H1 (cell line): ENCODE measurements at regions not wholly inside any gene's neighbourhood (a gene's known extent, or its start where the extent isn't known, plus 50 kb on each side); places are given as distances from the start of the nearest gene placed in this dataset.

Experiments
- CTCF ChIA-PET: fragments of 300-600 bp; sonication (Branson Sonifier 250); formaldehyde crosslinking; loops from one replicate; lab custom pipeline; 2021; ENCODE audit not compliant: partially characterized antibody; lab: Charles Lee
- POLR2A ChIA-PET: fragments of 300-600 bp; sonication (Branson Sonifier 250); formaldehyde crosslinking; loops from one replicate; lab custom pipeline; 2021; ENCODE audit warnings: inconsistent platforms; ENCODE audit not compliant: partially characterized antibody; lab: Charles Lee
- DNase-seq, 2 experiments: peaks; one replicate each; pipeline versions ENCODE4 v3.0.0 to v3.0.0-alpha.2; 2010 to 2022; ENCODE audit warnings: low spot score in 2 of 2, low read depth in 1 of 2, mixed read lengths in 1 of 2
- FAIRE-seq: peaks from 2 replicates; lab custom pipeline; 2011; peaks lifted over from hg19 to GRCh38; lab: Jason Lieb, UNC
- H2AFZ ChIP-seq: 2 replicates; pipeline ENCODE4 v1.8.1; 2012; ENCODE audit warnings: low read length, inconsistent platforms
- H2AK5ac ChIP-seq: 2 replicates; pipeline ENCODE4 v1.6.1; 2013; ENCODE audit warnings: low read depth, low read length
- H2BK120ac ChIP-seq: replicated peaks from 2 replicates; pipeline ENCODE3; 2013; ENCODE audit warnings: low read depth, low read length, inconsistent platforms
- H2BK12ac ChIP-seq: 2 replicates; pipeline ENCODE4 v1.6.1; 2013; ENCODE audit warnings: low read depth, low read length
- H2BK15ac ChIP-seq: 2 replicates; pipeline ENCODE4 v1.6.1; 2013; ENCODE audit warnings: low read length
- H2BK20ac ChIP-seq: 2 replicates; pipeline ENCODE4 v1.6.1; 2013; ENCODE audit warnings: low read length
- H2BK5ac ChIP-seq: 2 replicates; pipeline ENCODE4 v1.6.1; 2013; ENCODE audit warnings: low read depth, low read length
- H3K14ac ChIP-seq: 2 replicates; pipeline ENCODE4 v1.6.1; 2013; ENCODE audit warnings: inconsistent platforms; ENCODE audit not compliant: insufficient read length
- H3K18ac ChIP-seq: 2 replicates; pipeline ENCODE4 v1.6.1; 2013; ENCODE audit warnings: low read length; ENCODE audit errors: extremely low read depth
- H3K23ac ChIP-seq: 2 replicates; pipeline ENCODE4 v1.6.1; 2013; ENCODE audit warnings: inconsistent platforms; ENCODE audit not compliant: insufficient read length
- H3K23me2 ChIP-seq: 2 replicates; pipeline ENCODE4 v1.6.1; 2013; ENCODE audit warnings: low read depth, low read length
- H3K27ac ChIP-seq: 2 replicates; pipeline ENCODE4 v1.6.1; 2011; ENCODE audit warnings: low read depth, low read length, inconsistent platforms
- H3K27me3 ChIP-seq, 4 experiments: replicated peaks in 1 of 4; 1 replicate in 1 of 4; 2 replicates in 3 of 4; pipeline versions ENCODE4 v1.6.1 to v1.8.1; 2011 to 2013; ENCODE audit warnings: low read length in 3 of 4, mild to moderate bottlenecking in 3 of 4, inconsistent platforms in 2 of 4, mixed read lengths in 2 of 4, moderate library complexity in 1 of 4; ENCODE audit not compliant: control insufficient read depth in 3 of 4, insufficient read depth in 3 of 4; ENCODE audit errors: extremely low read depth in 1 of 4
- H3K36me3 ChIP-seq, 4 experiments: 2 replicates each; pipeline versions ENCODE4 v1.6.1 to v1.8.1; 2011 to 2013; ENCODE audit warnings: mild to moderate bottlenecking in 4 of 4, low read length in 3 of 4, moderate library complexity in 2 of 4, control low read depth in 1 of 4, inconsistent platforms in 1 of 4; ENCODE audit not compliant: insufficient read depth in 4 of 4, control insufficient read depth in 2 of 4
- H3K4ac ChIP-seq: replicated peaks from 2 replicates; pipeline ENCODE3; 2013; ENCODE audit warnings: low read length, low read depth, mixed read lengths, inconsistent platforms; ENCODE audit not compliant: insufficient read length
- H3K4me1 ChIP-seq, 4 experiments: replicated peaks in 1 of 4; 1 replicate in 1 of 4; 2 replicates in 3 of 4; pipeline versions ENCODE4 v1.6.1 to v1.8.1; 2011 to 2013; ENCODE audit warnings: low read length in 3 of 4, inconsistent platforms in 2 of 4, mixed read lengths in 1 of 4; ENCODE audit not compliant: insufficient read depth in 4 of 4, control insufficient read depth in 3 of 4
- H3K4me2 ChIP-seq, 2 experiments: 2 replicates each; pipeline versions ENCODE4 v1.6.1 to v1.8.1; 2011 to 2013; ENCODE audit warnings: low read depth in 2 of 2, low read length in 2 of 2, control low read depth in 1 of 2, inconsistent platforms in 1 of 2, mild to moderate bottlenecking in 1 of 2; ENCODE audit not compliant: insufficient read depth in 1 of 2
- H3K4me3 ChIP-seq, 4 experiments: fragments of 200-600, 300-600 bp in 1 of 4; sonication (generic), shearing (Covaris generic), sonication (Bioruptor Twin) in 1 of 4; 2 replicates each; pipeline versions ENCODE4 v1.5.1 to v1.8.1; 2011 to 2016; ENCODE audit warnings: low read length in 4 of 4, low read depth in 3 of 4, control low read depth in 2 of 4, inconsistent platforms in 2 of 4, mild to moderate bottlenecking in 2 of 4, mixed read lengths in 1 of 4, moderate library complexity in 1 of 4; ENCODE audit not compliant: insufficient read depth in 2 of 4; ENCODE audit errors: extremely low read depth in 1 of 4
- H3K56ac ChIP-seq: replicated peaks from 2 replicates; pipeline ENCODE3; 2013; ENCODE audit warnings: low read depth, mild to moderate bottlenecking, mixed read lengths, low read length, inconsistent platforms; ENCODE audit not compliant: insufficient read length
- H3K79me1 ChIP-seq: 2 replicates; pipeline ENCODE4 v1.6.1; 2013; ENCODE audit warnings: low read depth, low read length, control low read depth
- H3K79me2 ChIP-seq, 2 experiments: 2 replicates each; pipeline versions ENCODE4 v1.6.1 to v1.8.1; 2012 to 2013; ENCODE audit warnings: low read length in 2 of 2, mild to moderate bottlenecking in 2 of 2, inconsistent platforms in 1 of 2; ENCODE audit not compliant: insufficient read depth in 2 of 2, control insufficient read depth in 1 of 2
- H3K9ac ChIP-seq, 4 experiments: replicated peaks in 1 of 4; 1 replicate in 1 of 4; 2 replicates in 3 of 4; pipeline versions ENCODE4 v1.6.1 to v1.8.1; 2011 to 2013; ENCODE audit warnings: low read depth in 3 of 4, low read length in 3 of 4, control low read depth in 2 of 4, mild to moderate bottlenecking in 2 of 4, moderate library complexity in 2 of 4, inconsistent platforms in 1 of 4; ENCODE audit errors: extremely low read depth in 1 of 4
- H3K9me3 ChIP-seq, 2 experiments: 2 replicates each; pipeline versions ENCODE4 v1.6.1 to v1.8.1; 2012 to 2013; ENCODE audit warnings: mild to moderate bottlenecking in 2 of 2, moderate library complexity in 2 of 2, control low read depth in 1 of 2, inconsistent platforms in 1 of 2, low read depth in 1 of 2, low read length in 1 of 2, mixed read lengths in 1 of 2; ENCODE audit not compliant: insufficient read depth in 2 of 2
- H4K20me1 ChIP-seq, 2 experiments: replicated peaks in 1 of 2; 2 replicates each; pipeline versions ENCODE3 to v1.8.1; 2011 to 2013; ENCODE audit warnings: inconsistent platforms in 2 of 2, low read length in 2 of 2, mild to moderate bottlenecking in 1 of 2; ENCODE audit not compliant: insufficient read depth in 2 of 2, control insufficient read depth in 1 of 2
- H4K5ac ChIP-seq: 2 replicates; pipeline ENCODE4 v1.6.1; 2013; ENCODE audit warnings: low read length, low read depth, mixed read lengths, inconsistent platforms; ENCODE audit not compliant: insufficient read length
- H4K8ac ChIP-seq: 2 replicates; pipeline ENCODE4 v1.8.0; 2013; ENCODE audit warnings: mild to moderate bottlenecking, moderate library complexity, low read length, inconsistent platforms; ENCODE audit not compliant: insufficient read depth; ENCODE audit errors: extremely low read depth
- H4K91ac ChIP-seq: replicated peaks from 2 replicates; pipeline ENCODE3; 2013; ENCODE audit warnings: low read length, mixed read lengths, inconsistent platforms; ENCODE audit not compliant: insufficient read length
- BCL11A ChIP-seq, 2 experiments: IDR thresholded peaks; one replicate each; pipeline ENCODE4 v1.6.1; 2011; ENCODE audit warnings: low read depth in 2 of 2, low read length in 2 of 2, mild to moderate bottlenecking in 2 of 2
- BRCA1 ChIP-seq: IDR thresholded peaks from 2 replicates; pipeline ENCODE4 v1.6.1; 2012; ENCODE audit warnings: low read depth, low read length, improper control_type of control experiment
- CTCF ChIP-seq, 3 experiments: IDR thresholded peaks; 1 replicate in 2 of 3; 2 replicates in 1 of 3; pipeline versions ENCODE4 v1.5.1 to v1.6.1; 2011; ENCODE audit warnings: low read length in 3 of 3, mild to moderate bottlenecking in 3 of 3, inconsistent platforms in 2 of 3, low read depth in 1 of 3, moderate library complexity in 1 of 3; ENCODE audit not compliant: insufficient read depth in 1 of 3; ENCODE audit errors: control extremely low read depth in 1 of 3
- JUND ChIP-seq: IDR thresholded peaks from 2 replicates; pipeline ENCODE4 v1.6.1; 2011; ENCODE audit warnings: mild to moderate bottlenecking, improper control_type of control experiment, low read length
- NANOG ChIP-seq: IDR thresholded peaks from 2 replicates; pipeline ENCODE4 v1.6.1; 2011; ENCODE audit warnings: low read length, low read depth, mild to moderate bottlenecking, inconsistent platforms; ENCODE audit not compliant: insufficient read depth, poor library complexity, severe bottlenecking
- POU5F1 ChIP-seq: IDR thresholded peaks from 2 replicates; pipeline ENCODE4 v1.6.1; 2011; ENCODE audit warnings: low read depth, mild to moderate bottlenecking, low read length, moderate library complexity
- RAD21 ChIP-seq, 2 experiments: IDR thresholded peaks in 1 of 2; conservative IDR thresholded peaks in 1 of 2; 2 replicates each; pipeline ENCODE4 v1.6.1; 2011; ENCODE audit warnings: low read depth in 2 of 2, low read length in 2 of 2, improper control_type of control experiment in 1 of 2, inconsistent platforms in 1 of 2, mild to moderate bottlenecking in 1 of 2, moderate library complexity in 1 of 2
- RBBP5 ChIP-seq: IDR thresholded peaks from 2 replicates; pipeline ENCODE4 v1.7.1; 2012; ENCODE audit warnings: low read depth, mild to moderate bottlenecking, inconsistent platforms, low read length, moderate library complexity, borderline replicate concordance
- RXRA ChIP-seq: IDR thresholded peaks from 2 replicates; pipeline ENCODE4 v1.6.1; 2011; ENCODE audit warnings: low read depth, mild to moderate bottlenecking, low read length, moderate library complexity; ENCODE audit not compliant: insufficient read depth
- SIX5 ChIP-seq: IDR thresholded peaks from 2 replicates; pipeline ENCODE4 v1.6.1; 2011; ENCODE audit warnings: mild to moderate bottlenecking, low read depth, low read length
- SP4 ChIP-seq: IDR thresholded peaks from 2 replicates; pipeline ENCODE4 v1.6.1; 2012; ENCODE audit warnings: low read length, inconsistent platforms
- TEAD4 ChIP-seq: IDR thresholded peaks from 2 replicates; pipeline ENCODE4 v1.6.1; 2012; ENCODE audit warnings: low read depth, low read length, inconsistent platforms, mixed read lengths
- TF ChIP-seq, protein P1 (sequence below): IDR thresholded peaks from 2 replicates; pipeline ENCODE4 v1.6.1; 2012; ENCODE audit warnings: inconsistent platforms

GRCh38 chr21:29245863-29246262 lies 52.9 kb upstream of the BACH1 start:
- Histone ChIP-seq H3K56ac (no peak overlapping the region), H2AK5ac (no peak overlapping the region), H3K4me2 (no peak overlapping the region), H2AFZ (no peak overlapping the region), H3K14ac (no peak overlapping the region), H3K23me2 (no peaks in the 10 kb centered on the region), H3K9ac (no peak overlapping the region), H3K23ac (no peak overlapping the region), H2BK20ac (no peak overlapping the region), H3K27ac (no peak overlapping the region), H3K27me3 (no peaks in the 10 kb centered on the region), H2BK15ac (no peak overlapping the region), H3K9me3 (no peaks in the 10 kb centered on the region), H3K79me2 (no peaks in the 10 kb centered on the region), H3K36me3 (no peaks in the 10 kb centered on the region), H3K4ac (no peak overlapping the region), H3K4me3 (no peak overlapping the region), H3K79me1 (no peaks in the 10 kb centered on the region), H4K91ac (no peak overlapping the region), H2BK5ac (no peak overlapping the region), H4K5ac (no peak overlapping the region), H2BK120ac (no peak overlapping the region), H4K8ac (no peak overlapping the region), H3K18ac (no peak overlapping the region), H3K4me1 (no peaks in the 10 kb centered on the region), H2BK12ac (no peak overlapping the region), H4K20me1 (no peaks in the 10 kb centered on the region)
- CTCF ChIA-PET: no interaction called here
- FAIRE-seq (no peak), DNase-seq (no peak)
- POLR2A ChIA-PET: interaction anchor here (1.5 kb wide), 1 partner anchor 12 kb away, joined by 4 read pairs; no protein-coding TSS in a partner anchor
- TF ChIP-seq TEAD4 (no peak), CTCF (IDR thresholded peaks at IDR 0.05; ENCODE audit: control extremely low read depth in 1 of 3, insufficient read depth in 1 of 3, low read depth in 1 of 3, low read length in 3 of 3) (no peak), POU5F1 (no peak), JUND (no peak), SP4 (no peak), SIX5 (no peak), RXRA (no peak), RAD21 (IDR thresholded peaks at IDR 0.05 in 1 of 2, conservative IDR thresholded peaks at IDR 0.05 in 1 of 2; ENCODE audit: low read depth in 2 of 2, low read length in 2 of 2) (no peak), BRCA1 (no peak), RBBP5 (no peak), BCL11A (IDR thresholded peaks at IDR 0.05; ENCODE audit: low read depth in 2 of 2, low read length in 2 of 2) (no peak), NANOG (no peak)
- TF ChIP-seq, protein P1, sequence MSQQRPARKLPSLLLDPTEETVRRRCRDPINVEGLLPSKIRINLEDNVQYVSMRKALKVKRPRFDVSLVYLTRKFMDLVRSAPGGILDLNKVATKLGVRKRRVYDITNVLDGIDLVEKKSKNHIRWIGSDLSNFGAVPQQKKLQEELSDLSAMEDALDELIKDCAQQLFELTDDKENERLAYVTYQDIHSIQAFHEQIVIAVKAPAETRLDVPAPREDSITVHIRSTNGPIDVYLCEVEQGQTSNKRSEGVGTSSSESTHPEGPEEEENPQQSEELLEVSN: no peak
